ENCODE measurements at regions not wholly inside any gene's neighbourhood (a gene's known extent, or its start where the extent isn't known, plus 50 kb on each side); places are given as distances from the start of the nearest gene placed in this dataset.

GRCh38 chr3:11712646-11713045 lies 68.9 kb upstream of the VGLL4 start (continued):
- TF ChIP-seq CHD7 (IDR thresholded peaks at IDR 0.05; ENCODE audit: insufficient replicate concordance, low read length) (no peak), CTBP2 (IDR thresholded peaks at IDR 0.05; ENCODE audit: borderline replicate concordance, insufficient read depth, insufficient read length, low read length) (no peak), YY1 (IDR thresholded peaks at IDR 0.05; ENCODE audit: low read depth, low read length) (no peak), SIN3A (conservative IDR thresholded peaks at IDR 0.05 in 1 of 2, IDR thresholded peaks at IDR 0.05 in 1 of 2; ENCODE audit: low read depth in 1 of 2, low read length in 2 of 2) (no peak), KDM1A (IDR thresholded peaks at IDR 0.05; ENCODE audit: borderline replicate concordance, low read length) (no peak), HDAC6 (IDR thresholded peaks at IDR 0.05; ENCODE audit: low read depth, low read length) (no peak)
